ENCODE measurements at regions not wholly inside any gene's neighbourhood (a gene's known extent, or its start where the extent isn't known, plus 50 kb on each side); places are given as distances from the start of the nearest gene placed in this dataset.
"Not testable (repeated sequence)": the region's sequence is repeated elsewhere in the genome, so short reads cannot be mapped to it uniquely, and the experiment has no call there.

DNA sequence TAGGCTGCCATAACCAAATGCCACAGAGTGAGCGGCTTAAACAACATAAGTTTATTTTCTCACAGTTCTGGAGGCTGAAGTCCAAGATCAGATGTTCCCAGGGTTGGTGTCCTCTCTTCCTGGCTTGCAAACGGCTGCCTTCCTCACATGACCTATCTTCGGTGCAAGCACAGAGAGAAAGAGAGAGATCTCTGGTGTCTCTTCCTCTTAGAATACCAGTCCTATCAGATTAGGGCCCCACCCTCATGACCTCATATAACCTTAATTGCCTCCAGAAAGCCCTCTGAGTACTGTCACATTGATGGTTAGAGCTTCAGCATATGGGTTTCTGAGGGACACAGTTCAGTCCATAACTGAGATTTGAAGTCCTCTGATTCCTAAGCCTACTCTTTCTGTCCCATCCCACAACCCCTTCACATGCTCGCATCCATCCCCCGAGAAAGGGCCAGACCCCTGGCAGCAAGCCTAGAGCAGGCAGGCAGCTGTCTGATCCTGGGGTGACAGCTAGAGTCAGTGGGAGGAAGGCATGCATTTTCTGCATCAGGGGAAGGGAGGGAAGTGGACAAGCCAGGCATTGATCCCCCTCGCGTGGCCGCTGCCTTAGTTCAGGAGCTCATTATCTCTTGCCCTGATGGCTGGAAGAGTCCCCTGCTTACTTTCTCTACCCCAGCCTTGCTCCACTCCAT lies 114.1 kb downstream of the FAR1 start:
- DNase-seq: peak; percentile 74 to 84
- TF ChIP-seq POLR2A (IDR thresholded peaks at IDR 0.05; ENCODE audit: low read length): no peak
- TF ChIP-seq GATA1 (IDR thresholded peaks at IDR 0.05; ENCODE audit: low read depth, low read length): no peak

DNA sequence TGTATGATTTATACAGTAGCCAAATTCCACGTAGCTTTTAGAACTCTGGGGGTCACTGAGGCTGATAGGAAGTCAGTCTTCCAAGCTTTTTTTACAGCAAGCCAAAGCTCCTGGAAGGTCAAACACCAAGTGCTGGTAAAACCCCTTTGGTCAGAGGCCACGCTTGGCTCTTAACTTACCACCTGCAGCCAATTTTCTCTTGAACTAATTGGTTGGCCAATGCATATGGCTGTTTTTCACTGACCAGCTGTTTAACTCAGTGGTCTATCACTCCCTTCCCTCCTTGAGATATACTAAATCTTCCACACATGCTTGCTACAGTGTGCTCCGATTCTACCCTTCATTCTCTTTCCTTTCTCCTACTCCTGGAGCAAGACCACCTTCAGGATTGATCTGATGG lies 116.0 kb downstream of the FAR1 start:
- TF ChIP-seq GATA1 (IDR thresholded peaks at IDR 0.05; ENCODE audit: low read depth, low read length) (no peak), POLR2A (IDR thresholded peaks at IDR 0.05; ENCODE audit: low read length) (no peak)
- no peak for DNase-seq

DNA sequence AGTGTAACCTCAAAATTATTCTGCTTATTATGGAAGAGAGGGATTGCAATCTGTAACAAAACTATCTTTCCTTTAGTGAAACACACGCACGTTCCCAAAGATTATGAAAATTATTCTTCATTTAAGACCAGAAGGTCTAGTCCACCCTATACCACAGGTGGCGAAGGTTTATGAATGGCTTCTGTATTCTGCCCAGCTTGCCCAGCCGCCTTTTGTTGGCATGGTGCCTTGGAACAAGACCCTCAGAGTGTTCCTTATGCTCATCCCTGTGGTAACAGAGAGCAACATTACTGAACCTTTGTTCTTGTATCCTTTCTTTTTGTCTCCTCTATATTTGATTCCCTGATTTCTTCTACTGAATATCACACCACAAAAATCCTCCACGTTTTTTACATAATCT lies 116.4 kb downstream of the FAR1 start:
- TF ChIP-seq GATA1 (IDR thresholded peaks at IDR 0.05; ENCODE audit: low read depth, low read length) (no peak), POLR2A (IDR thresholded peaks at IDR 0.05; ENCODE audit: low read length) (no peak)

DNA sequence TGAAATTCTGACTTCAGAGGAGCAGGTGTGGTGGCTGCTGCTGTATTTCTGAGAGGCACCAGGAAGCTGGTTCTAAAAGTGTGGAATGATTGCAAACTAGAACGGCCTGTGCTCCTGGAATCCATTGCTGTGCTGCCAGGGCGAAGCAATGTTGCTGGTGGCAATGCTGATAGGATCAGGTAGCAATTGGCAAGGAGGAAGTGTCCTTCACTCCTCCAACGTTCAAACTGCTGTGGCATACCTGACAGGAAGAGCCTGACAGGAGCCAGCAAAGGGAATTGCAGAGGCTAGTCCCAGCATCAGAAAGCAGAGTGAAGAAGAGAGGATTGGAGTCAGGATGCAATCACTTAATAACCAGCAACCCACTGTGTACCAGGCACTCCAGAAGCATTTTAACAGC lies 118.2 kb downstream of the FAR1 start:
- no peak for TF ChIP-seq GATA1 (IDR thresholded peaks at IDR 0.05; ENCODE audit: low read depth, low read length)
- TF ChIP-seq POLR2A (IDR thresholded peaks at IDR 0.05; ENCODE audit: low read length): no peak
- DNase-seq: no peak

More for the DNA sequence above, 116.4 kb downstream of the FAR1 start:
- DNase-seq: no peak

DNA sequence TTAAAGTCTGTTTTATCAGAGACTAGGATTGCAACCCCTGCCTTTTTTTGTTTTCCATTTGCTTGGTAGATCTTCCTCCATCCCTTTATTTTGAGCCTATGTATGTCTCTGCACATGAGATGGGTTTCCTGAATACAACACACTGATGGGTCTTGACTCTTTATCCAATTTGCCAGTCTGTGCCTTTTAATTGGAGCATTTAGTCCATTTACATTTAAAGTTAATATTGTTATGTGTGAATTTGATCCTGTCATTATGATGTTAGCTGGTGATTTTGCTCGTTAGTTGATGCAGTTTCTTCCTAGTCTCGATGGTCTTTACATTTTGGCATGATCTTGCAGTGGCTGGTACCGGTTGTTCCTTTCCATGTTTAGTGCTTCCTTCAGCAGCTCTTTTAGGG lies 129.1 kb downstream of the FAR1 start:
- not testable (repeated sequence) for DNase-seq

DNA sequence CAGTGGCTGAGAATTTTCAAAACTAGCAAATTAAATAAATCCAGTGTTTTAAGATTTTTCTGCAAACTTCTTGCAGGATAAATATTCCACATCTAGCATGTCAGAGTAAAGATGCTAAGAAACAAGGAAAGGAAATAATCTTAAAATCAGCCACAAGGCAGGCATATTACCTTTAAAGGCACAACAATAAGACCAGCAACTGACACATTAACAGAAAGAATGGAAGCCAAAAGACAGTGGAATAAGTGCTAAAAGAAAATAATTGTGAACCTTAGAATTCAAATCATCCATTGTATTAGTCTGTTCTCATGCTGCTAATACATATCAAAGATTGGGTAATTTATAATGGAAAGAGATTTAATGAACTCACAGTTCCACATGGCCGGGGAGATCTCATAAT lies 132.4 kb downstream of the FAR1 start:
- DNase-seq: no peak
- TF ChIP-seq GATA1 (IDR thresholded peaks at IDR 0.05; ENCODE audit: low read depth, low read length) (no peak), POLR2A (IDR thresholded peaks at IDR 0.05; ENCODE audit: low read length) (no peak)

DNA sequence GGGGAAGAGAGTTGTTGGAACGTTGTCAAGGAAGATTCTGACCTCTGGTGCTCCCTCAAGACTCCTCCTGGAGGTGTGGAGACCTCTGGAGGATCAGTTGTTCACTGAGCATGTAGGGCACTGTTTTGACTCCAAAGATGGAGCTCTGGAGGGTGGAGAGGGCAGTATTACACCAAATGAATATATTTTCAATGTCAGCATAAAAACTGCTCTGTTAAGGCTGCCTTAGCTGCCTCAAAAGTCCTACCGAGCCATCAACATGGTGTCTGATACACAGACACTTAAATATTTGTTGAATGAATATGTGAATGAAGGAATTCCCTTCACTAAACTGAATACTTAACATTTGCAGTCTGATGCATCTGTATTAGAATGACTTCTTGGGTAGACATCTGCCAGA lies 144.2 kb upstream of the SPON1 start:
- no peak for DNase-seq
- TF ChIP-seq GATA1 (IDR thresholded peaks at IDR 0.05; ENCODE audit: low read depth, low read length): no peak
- no peak for TF ChIP-seq POLR2A (IDR thresholded peaks at IDR 0.05; ENCODE audit: low read length)

DNA sequence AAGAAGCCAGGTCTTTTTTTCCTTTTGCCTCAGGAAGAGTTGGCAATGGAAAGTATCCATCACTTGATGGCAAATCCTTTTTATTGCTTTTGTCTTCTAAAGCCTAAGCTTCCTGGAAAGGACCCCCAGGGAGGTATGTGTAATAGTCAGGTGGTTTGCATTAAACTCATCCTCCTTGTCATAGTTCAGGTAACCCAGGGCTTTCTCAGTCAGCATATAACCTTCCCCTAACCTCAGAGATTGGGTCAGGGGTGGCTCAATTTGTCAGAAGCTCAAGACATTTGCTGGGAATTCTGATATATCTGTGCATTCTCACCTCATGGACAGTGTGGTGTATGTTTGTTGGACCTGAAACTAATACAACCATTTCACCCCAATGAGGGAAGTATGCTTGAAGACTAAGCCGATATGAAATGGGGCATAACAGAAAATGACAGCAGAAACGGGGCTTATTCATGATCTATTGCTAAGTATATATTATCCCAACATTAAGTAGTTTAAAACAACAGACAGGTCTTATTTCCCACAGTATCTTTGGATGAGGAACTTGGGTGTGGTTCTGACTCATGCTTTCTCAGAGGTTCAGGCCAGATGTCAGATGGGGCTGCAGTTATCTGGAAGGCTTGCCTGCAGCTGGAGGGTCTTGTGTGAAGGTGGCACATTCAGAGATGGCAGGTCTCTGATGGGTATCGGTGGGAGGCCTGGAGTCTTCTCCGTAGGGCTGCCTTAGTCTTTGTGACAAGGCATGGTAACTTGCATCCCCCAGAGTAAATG lies 135.8 kb upstream of the SPON1 start:
- no peak for TF ChIP-seq GATA1 (IDR thresholded peaks at IDR 0.05; ENCODE audit: low read depth, low read length)
- TF ChIP-seq POLR2A (IDR thresholded peaks at IDR 0.05; ENCODE audit: low read length): no peak
- peak; percentile 68 to 89 for DNase-seq

DNA sequence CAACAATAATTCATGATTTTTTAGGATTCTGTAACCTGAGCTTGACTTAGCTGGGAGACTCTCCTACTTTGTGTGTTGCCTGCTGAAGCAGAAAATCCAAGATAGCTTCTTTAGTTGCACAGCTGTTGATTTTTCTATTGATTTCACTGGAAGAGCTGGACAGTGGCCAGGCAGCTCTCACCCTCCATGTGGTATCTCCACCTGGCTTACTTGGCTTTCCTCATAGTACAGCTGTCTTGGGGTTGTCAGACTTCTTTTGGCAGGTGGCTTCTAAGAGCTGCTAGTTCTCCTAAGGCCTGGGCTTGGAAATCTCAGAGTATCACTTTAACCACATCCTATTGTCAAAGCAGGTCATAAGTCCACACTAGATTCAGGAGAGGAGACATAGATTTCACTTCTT lies 130.8 kb upstream of the SPON1 start:
- no peak for TF ChIP-seq GATA1 (IDR thresholded peaks at IDR 0.05; ENCODE audit: low read depth, low read length)
- no peak for TF ChIP-seq POLR2A (IDR thresholded peaks at IDR 0.05; ENCODE audit: low read length)
- no peak for DNase-seq

DNA sequence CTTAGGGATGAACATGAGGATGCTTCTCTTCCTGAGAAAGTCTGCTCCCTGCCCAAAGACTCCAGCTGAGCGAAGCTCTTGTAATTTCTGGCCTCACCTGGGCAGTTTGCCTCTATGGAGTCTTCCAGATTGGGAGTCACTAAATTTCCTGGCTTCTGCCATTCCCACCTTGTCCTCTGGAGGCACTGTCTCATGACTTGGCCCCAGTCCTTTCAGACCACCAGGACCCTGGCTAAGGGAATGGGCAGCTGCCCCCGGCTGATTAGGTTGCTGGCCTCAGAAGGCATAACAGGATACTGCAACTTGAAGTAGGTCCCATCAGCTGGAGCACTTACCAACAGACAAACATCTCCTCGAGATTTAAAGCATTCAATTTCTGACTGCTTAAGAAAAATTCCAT lies 128.1 kb upstream of the SPON1 start:
- peak; percentile 35 to 66 for DNase-seq
- TF ChIP-seq POLR2A (IDR thresholded peaks at IDR 0.05; ENCODE audit: low read length): no peak
- TF ChIP-seq GATA1 (IDR thresholded peaks at IDR 0.05; ENCODE audit: low read depth, low read length): no peak

DNA sequence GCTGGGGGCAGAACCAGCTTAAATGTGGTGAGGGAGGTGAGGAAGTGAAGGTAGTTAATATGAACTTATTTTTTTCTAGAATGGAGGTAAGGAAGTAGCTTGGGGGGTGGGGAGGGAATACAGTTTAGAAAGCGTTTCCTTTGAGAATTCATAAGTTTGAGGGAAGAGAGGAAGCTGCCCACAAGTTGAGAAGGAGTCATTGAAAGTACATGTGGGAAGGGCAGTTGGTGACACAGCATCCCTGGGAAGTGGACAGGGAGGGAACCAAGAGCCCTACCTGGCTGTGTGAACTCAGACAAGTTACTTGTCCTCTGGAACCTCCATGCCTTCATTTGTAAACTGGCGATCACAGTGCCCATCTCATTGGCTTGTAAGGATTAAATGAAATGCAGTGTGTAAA lies 125.9 kb upstream of the SPON1 start:
- DNase-seq: no peak
- no peak for TF ChIP-seq POLR2A (IDR thresholded peaks at IDR 0.05; ENCODE audit: low read length)
- TF ChIP-seq GATA1 (IDR thresholded peaks at IDR 0.05; ENCODE audit: low read depth, low read length): no peak

DNA sequence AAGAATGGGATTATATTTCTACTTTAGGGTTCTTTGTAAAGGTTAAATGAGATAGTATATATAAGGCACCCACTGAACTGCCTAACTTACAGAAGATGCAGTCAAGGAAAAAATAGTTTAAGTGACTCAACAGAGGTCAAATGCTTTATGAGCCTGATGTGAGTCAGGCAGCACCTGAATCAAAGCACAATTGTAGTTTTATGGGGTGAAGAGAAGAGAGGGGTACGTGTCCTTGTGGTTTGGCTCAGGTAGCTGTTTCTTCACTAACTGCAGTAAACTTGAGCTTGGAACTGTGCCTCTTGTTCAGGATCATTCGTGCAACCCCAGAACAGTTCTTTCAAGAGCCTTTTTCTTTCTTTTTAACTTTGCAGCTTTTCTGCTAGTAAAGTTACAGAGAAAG lies 125.2 kb upstream of the SPON1 start:
- no peak for DNase-seq
- no peak for TF ChIP-seq POLR2A (IDR thresholded peaks at IDR 0.05; ENCODE audit: low read length)
- TF ChIP-seq GATA1 (IDR thresholded peaks at IDR 0.05; ENCODE audit: low read depth, low read length): no peak

DNA sequence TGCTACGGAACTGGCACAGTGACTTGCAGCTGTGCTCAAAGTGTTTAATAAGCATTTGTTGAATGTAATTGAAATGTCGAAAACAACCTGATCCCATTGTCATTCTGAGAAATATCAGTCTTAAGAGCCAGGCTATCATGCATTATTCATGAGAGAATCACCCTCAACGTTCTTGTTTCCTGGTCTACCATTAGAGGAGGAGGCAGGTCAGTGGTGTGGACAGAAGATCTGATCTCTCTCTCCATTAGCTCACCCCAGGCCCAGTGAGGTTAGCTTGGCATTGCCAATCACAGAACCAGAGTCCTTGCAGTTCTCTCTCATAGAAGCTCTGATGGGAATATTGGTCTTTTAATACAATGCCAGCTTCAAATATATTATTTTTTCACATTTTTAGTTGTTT lies 121.1 kb upstream of the SPON1 start:
- DNase-seq: no peak

DNA sequence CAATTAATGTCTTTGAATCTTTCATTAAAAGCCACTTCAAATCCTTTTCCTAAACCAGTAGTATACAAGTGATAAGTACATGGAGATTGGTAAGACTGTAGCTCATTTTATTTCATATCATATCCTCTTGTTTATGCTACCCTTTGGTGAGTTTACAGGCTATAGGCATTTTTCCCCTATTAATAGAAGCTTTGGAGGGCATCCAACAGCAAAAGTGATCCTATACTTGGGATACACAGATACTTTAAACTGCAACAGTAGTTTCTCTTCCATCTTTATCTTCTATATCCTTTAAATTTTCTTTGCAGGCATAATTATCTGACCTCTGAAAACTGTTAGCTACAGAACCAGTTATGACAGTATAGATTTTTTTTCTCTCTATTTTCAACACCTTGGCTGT lies 114.5 kb upstream of the SPON1 start:
- no peak for DNase-seq
- TF ChIP-seq POLR2A (IDR thresholded peaks at IDR 0.05; ENCODE audit: low read length) (no peak), GATA1 (IDR thresholded peaks at IDR 0.05; ENCODE audit: low read depth, low read length) (no peak)

More for the DNA sequence above, 121.1 kb upstream of the SPON1 start:
- TF ChIP-seq POLR2A (IDR thresholded peaks at IDR 0.05; ENCODE audit: low read length) (no peak), GATA1 (IDR thresholded peaks at IDR 0.05; ENCODE audit: low read depth, low read length) (no peak)

Data from erythroblast (primary cell).